PC-3 (cell line): ENCODE measurements at regions not wholly inside any gene's neighbourhood (a gene's known extent, or its start where the extent isn't known, plus 50 kb on each side); places are given as distances from the start of the nearest gene placed in this dataset.

Experiments
- CTCF ChIP-seq: fragments of 300-600 bp; sonication (generic); conservative IDR thresholded peaks from 2 replicates; pipeline ENCODE4 v1.5.1; 2017; ENCODE audit warnings: antibody characterized with exemption, low read depth, mild to moderate bottlenecking, low read length
- EZH2 ChIP-seq: fragments of 300-600 bp; sonication (generic); IDR thresholded peaks from one replicate; pipeline ENCODE4 v1.6.1; 2017; ENCODE audit warnings: antibody characterized with exemption, mild to moderate bottlenecking, low read length; ENCODE audit not compliant: unreplicated experiment
- EZH2phosphoT487 ChIP-seq: fragments of 300-600 bp; sonication (generic); IDR thresholded peaks from 2 replicates; pipeline ENCODE4 v1.6.1; 2018; ENCODE audit warnings: mild to moderate bottlenecking, antibody characterized with exemption, low read length, borderline replicate concordance

GRCh38 chr12:111029305-111029704 is 108.9 kb upstream of the MYL2 start:
- TF ChIP-seq CTCF (no peak), EZH2phosphoT487 (no peak), EZH2 (no peak)
